Activated CD4-positive, alpha-beta T cell treated with anti-CD3 and anti-CD28 coated beads for 24 hours (primary cell): ENCODE measurements at regions not wholly inside any gene's neighbourhood (a gene's known extent, or its start where the extent isn't known, plus 50 kb on each side); places are given as distances from the start of the nearest gene placed in this dataset.

ENCODE experiments used
- DNase-seq, 2 donors: peaks; one replicate each; pipeline ENCODE4 v3.0.0-alpha.2; 2020; ENCODE audit warnings: low read depth in 2 of 2

DNA sequence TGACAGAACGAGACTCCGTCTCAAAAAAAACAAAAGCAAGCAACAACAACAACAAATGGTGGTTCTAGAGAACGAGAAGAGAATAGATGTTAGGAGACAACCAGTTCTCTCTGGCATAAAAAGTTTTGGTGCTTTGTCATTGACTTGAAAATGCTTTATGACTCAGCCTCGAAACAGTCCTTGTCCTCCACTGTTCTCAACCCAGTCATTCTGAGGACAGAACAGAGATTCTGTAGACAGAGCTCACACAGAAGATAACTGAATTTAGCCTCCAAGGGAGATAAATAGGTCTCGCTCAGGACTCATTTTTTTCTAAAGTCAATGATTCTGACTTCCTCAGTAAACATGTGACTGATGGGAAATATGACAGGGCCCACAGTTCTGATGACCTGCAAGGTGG is 76.0 kb upstream of the FSTL4 start:
- no peak for DNase-seq

DNA sequence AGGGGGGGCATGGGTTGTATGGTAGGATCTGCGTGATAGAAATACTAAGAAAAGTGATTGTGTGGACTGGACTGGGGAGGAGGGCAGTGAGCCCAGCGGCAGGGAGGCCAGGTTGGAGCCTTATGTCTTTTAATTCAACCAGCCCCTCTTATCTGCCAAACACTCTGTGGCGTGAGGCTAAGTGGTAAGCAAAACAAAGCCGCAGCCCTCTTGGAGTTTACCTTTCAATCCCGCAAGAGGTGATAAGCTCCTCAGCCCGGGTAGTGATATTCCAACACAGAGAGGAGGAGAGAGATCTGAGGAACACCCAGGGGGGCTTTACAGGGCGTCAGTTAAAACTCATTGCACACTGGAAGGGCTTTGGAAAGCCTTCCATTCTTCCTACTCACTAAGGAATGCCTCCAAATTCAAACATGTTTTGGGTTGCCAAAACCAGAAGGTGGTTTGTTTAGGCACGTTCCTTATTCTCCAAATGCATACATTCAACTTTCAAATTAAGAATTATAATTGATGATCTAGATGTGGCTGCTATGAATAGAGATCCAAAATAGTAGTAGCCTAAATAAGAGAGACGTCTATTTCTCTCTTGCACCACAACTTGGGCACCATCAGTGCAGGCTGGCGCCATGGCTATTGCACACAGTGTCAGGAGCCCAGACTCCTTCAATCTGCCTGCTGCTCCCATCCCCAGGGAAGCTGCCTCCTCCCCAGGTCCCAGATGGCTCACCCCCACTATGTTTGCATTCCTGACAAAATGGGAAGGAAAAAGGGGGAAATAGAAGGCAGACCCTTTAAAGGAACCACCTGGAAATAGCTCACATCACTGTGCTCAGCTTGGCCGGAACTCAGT is 75.1 kb upstream of the FSTL4 start:
- DNase-seq: no peak

DNA sequence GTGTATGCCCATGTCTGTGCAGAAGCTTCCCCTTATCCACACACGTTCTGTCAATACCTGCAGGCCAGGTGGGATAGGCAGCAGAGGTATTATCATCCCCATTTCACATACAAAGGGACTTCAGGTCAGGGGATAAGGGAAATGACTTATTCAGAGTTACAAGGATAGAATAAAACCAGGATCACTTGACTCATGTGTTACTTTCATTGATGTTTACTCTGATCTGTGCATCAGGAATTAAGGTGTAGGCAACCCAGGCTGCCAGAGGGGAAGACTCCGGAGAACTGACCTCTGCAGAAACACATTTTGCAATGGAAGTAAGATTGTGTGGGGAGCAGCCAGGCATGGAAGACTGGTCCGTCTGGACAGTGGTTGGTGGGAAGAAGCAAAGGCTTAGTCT is 74.2 kb upstream of the FSTL4 start:
- no peak for DNase-seq

DNA sequence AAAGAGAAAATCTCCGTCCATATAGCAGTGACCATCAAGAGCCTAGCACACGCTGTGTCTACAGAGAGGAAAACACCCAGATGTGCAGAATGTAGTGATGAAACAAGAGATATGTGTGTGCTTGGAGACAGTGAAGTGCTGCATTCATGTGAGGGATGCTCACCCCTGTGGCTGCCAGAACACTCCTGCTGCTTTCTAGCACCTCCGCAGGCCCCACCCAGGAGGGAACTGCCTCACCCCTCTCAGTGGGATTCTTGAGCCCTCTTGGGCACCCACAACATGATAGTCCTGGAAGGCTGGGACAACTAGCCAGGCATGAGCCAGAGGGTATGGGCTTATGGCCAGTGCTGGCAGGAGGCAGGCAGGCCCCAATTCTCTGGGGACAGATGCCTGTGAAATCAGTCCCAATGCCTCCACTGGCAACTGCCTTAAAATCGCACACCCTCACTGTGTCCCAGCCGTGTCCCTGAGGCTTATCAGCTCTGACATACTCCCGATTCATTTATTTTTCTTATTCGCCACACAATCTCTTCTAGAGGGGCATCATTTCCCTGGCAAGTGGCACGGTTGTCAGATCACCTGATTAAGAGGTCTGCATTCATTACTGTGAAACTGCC is 73.2 kb upstream of the FSTL4 start:
- no peak for DNase-seq

DNA sequence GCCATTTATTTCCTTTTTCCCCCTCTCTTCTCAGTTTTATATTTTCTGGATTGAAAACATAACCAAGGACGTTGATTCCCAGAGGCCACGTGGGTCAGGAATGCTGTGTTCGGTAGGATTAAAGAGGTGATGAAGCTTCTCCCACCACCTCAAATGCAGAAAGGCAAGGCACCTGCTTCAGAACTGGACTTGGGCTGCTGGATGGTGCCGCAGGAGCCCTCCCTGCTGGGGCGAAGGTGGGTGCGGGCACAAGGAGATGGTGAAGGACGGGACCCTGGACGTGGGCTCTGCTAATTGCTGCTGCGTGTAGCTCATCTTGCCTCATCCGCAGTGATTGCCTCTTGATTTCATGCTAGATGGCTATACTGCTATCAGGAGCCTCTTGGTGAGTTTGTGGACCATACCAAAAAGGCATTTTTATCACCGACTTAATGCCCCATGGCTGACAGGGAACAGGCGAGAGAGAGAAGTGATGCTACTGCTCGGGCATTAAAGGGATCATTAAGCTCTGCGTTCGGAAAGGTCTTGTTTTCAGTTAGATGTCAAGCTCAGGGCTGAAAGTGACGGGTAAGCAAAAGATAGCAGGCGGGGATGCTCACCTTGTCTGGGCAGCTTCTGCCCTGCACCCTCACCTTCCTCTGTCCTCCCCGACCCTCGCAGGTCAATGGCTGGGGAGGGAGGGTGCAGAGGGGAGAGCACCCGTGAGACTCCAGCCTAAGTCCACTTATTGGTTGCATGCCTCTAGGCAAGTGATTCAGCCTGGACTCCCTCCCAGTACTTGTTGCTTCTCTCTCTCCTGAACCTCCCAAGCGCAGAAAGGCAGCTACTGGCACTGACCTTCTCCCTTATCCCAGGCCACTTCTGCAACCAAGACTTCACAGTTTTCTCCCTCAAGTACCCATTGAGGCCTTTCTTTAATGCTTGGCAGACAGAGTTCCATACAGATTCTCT is 71.6 kb upstream of the FSTL4 start:
- no peak for DNase-seq

DNA sequence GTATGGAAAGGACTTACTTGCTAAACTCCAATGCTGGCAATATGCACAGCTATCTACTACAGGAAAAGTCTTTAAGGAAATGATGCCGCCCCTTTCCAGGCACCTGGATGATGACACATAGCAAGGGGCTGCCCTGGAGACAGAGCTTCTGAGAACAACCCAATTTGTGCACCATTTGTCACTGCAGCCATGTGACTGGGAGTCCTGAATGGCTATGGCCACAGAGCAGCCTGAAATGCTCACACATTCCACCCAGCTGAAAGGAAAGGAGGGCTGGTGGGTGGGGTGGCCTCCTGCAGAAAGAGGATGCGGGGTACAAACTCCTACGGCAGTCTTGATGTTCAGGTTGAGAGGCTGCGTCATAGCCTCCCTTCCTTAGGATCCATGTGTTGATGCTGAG is 70.1 kb upstream of the FSTL4 start:
- DNase-seq: no peak

DNA sequence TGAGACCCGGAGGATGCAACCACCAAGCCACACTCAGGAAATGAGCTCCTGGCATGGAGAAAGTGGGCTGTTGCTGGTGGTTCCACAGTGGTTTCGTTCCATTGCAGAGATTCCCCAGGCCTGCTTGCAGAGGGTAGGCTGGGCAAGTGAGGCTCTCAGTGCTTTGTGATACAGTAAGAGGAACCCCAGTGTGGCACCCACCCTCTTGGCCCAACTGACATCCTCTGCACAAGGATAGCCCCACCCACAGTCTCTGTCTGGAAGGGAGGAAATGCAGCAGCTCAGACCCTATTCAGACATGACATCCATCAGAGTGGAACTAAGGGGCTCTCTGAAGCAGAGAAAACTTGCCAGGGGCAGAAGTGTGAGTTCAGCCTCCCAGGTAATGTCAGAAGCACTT is 69.6 kb upstream of the FSTL4 start:
- DNase-seq: no peak

DNA sequence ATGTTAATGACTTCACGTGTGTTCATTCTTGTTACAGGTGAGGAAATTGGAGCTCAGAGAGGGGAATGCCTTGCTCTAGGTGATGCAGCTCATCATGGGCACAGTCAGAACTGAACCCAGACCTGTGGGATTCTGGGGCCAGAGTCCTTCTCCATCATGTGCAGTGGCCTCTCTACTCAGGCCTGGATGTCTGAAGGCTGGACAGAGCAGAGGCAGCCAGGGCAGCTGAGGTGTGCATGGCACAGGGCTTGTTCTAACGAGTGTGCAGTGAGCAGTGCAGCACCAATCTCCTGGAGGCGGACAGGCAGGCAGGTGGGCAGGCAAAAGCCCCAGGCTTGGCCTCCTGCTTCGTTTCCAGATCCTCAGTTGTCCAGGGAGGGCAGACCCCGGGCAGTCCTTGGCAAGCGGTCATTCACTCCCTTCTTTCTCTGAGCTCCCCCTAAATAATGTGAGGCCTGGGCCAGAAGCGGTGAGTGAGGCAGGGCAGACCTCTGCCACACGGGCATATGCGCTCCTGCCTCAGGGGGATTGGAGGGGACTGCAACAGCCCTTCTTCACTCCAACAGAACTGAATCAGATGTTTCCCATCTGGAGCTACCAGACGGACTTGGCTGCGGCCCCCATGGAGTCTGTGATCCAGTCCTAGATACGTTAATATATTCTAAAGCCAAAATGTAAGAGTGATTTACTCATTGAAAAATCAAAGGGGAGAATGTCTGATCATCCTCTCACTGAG is 68.7 kb upstream of the FSTL4 start:
- no peak for DNase-seq

DNA sequence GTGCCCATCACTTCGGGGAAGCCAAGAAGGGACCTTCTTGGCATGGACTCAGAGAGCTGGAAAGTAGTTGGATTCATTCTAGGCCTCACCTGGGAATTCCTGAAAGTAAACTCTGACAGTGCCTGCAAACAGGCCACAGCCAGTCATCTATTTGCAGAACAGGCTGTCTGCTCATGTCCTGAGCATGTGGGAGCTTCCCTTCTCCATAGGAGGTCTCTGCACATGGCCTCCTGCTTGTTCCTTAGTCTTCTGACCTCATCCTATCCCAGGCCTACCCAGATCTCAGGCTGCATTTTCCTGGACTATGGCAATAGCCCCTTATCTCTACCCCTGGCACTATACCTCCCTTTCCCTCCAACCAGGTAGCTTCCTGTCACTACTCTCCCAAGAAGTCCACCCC is 67.2 kb upstream of the FSTL4 start:
- DNase-seq: no peak

DNA sequence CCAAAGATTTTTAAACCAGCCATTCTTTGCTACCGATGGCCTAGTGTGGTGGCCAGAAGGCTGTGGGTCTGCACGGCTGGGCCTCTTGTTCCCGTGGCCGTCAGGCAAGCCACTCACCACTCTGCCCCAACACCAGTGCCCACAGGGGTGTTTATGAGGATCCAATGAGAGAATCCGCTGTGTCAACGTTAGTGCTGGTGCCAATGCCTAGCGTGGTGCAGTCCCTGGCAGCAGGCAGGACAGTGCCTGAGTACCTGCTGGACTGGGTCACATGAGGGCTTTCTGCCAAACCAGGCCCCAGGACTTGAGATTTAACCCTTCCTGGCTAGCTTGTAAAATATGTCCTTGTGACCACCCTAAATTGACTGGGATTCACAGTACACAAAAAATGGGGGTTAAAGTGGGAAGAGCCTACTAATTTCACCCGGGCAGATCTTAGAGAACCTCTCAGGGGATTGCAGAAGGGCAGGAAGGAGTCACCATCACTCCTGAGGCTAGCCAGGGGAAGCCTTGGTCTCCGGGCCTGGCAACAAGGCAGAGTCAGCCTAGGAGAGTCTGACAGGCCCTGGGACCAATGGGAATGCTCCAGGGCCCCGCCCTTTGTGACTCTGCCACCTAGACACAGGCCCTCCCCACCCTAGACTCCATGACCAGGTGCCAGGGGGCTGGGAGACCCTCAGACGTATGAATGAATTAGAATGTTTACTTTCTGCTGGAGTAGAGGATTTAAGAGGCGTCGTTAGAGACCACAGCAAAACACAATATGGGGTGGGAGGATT is 63.2 kb upstream of the FSTL4 start:
- no peak for DNase-seq

DNA sequence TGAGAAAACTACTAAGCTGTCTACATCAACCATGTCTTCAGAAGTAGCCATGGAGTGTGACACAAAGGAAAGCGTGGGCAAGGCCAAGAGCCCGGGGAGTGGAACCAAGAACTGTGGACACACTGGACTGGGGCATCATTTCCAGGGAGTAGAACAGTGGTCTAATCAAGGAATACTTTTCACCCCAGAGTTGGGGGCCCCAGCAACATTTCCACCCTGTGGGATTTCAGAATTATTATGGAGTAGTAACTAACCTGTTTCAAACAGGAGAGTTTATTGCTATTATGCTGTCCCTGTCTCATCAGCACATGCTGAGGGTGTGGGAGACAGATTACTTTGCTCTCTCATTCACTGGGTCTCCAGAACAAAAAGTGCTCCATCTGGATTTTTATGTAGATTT is 58.0 kb upstream of the FSTL4 start:
- no peak for DNase-seq

DNA sequence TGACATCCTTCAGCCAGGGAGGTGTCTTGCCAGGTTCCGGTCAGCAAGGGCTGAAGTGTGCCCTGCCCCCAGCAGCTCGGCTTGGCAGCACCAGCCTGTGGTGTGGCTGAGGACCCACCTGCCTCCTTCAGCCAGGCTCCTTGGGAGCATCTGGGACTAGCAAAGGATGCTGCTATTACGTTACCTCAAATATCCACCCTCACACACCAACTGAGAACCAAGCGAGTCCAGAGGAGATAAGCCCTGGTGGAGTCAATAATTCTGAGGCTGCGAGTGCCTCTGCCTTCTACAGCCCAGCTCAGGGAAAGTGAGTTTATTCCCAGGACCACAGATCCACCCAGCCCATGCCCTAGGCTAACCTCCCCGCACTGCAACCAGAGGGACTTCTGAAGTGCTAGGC is 57.1 kb upstream of the FSTL4 start:
- no peak for DNase-seq

DNA sequence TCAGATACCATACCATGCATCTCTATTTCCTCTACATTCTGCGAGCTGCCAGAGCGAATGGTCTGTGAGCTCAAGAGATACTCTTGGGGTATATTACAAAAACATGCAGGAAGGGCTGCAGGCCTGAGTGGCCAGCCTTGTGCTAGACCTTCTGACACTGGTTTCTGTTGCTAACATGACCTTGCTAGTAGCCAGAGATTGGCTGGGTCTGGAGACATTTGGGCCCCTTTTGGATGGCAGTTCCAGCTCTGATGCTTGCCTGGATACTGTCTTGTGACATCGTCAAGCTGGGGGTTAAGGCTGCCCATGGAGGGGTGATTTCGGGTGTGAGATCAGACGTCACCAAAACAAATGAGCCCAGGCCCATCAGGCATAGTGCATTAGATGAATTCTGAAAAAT is 56.1 kb upstream of the FSTL4 start:
- no peak for DNase-seq

DNA sequence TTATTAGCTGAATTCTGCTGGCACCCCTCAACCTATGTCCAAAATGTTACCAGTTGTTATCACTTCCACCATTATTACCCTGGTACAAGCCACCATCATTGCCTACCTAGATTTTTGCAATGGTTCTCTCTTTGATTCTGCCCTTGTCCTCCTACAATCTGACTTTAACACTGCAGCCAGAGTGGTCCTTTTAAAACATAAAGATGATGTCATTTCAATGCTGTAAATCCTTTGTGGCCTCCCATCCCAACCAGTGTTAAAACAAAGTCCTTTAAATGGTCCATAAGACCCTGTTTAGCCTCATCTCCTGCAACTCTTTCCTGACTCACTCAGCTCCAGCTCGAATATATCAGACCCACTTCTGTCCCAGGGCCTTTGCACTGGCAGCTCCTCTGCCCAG is 54.9 kb upstream of the FSTL4 start:
- DNase-seq: no peak

DNA sequence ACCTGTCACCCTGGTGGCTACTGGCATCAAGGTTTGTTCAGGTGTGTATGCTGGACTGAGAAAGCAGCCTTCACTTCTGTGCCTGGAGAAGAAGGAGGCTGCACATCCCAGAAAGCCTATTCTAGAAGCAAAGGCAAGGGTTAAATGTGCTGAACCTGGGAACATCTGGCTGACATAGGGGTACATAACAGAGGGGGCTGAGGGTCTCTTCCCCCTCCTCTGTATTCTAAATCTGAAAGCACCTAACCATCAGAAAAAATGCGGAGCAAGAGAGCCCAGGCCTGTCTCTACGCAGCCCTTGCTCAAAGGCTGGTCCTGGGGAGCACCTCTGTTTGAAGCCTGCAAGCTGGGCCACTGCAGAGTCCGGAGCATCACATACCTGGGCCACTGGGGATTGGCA is 53.2 kb upstream of the FSTL4 start:
- DNase-seq: no peak

DNA sequence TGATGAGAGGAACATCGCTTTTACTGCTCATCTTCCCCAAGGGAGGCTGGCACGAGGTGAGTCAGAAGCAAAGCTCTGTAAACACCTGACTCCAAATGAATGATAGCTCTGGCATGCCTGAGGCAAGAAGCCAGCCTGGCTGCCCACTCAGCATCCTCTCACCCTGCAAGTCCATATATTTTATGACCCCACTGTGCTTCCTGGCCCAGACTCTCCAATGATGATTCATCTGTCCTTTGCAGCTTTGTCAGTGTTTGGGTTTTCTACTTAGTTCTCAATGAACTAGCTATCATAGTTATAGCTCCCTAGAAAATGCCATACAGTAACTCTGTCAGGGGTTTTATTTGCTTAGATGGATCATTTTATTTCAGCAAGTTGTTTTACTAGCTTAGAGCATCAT is 52.1 kb upstream of the FSTL4 start:
- no peak for DNase-seq

DNA sequence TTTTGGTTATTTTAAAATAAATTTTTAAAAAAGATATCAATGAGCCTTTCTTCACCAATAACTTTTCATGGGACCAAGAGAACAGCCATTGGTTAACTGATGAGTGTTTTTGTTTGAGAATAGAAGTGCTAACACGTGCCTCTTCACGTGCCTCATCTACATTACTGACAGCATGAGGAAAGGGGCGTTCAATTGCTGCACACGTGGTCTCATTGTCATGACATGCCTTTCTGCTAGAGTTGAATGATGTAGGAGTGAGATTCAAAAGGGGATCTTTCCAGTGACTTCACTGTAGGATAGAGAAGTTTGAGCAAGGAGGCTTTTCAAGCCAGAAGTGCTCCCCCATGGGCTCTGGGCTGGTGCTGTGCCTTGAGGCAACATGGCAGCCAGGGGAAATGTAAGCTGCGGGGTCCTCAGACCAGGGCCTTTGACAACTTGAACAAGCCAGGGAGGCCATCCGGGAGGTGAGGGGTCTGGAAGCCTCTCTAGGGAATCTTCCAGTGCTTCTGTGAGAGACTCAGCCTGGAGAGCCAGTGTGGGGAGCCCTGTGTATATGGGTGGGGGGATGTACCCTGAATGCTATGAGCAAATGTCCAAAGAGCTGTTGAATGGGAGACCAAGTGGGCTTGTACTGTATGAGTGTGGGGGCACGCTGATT is 51.2 kb upstream of the FSTL4 start:
- DNase-seq: no peak

DNA sequence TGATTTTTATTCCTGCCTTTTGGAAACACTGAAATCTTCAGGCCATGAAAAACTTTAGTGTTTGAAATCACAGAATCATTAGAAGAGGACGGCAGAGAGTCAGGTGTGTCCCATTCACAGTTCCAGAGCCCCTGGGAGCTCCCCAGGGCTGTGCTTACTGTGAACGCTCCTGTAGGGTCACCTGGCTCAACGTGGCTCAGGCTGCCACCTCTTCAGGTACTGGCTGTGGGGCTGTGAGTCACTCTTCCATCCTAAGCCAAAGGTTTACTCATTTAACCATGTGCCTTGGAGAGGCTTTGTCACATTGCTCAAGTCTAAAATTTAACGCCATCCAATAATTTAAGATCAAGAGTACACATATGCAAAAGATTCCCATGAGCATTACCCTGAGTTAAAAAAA is 50.2 kb upstream of the FSTL4 start:
- DNase-seq: no peak
